Left lobe of liver (tissue), 2 donors: ENCODE measurements at regions not wholly inside any gene's neighbourhood (a gene's known extent, or its start where the extent isn't known, plus 50 kb on each side); places are given as distances from the start of the nearest gene placed in this dataset.
"Not testable (repeated sequence)": the region's sequence is repeated elsewhere in the genome, so short reads cannot be mapped to it uniquely, and the experiment has no call there.

ENCODE experiments used
- ATAC-seq: fragments of 200-7000 bp; cut with Tn5 transposase; one replicate; pipeline ENCODE4 v1.9.1; 2020; ENCODE audit warnings: mild to moderate bottlenecking, moderate library complexity
- DNase-seq: peaks from one replicate; pipeline ENCODE4 v3.0.0-alpha.2; 2020; ENCODE audit warnings: low spot score
- donor health status: DM: no; HTN: no; CAD: no; lungs with moderate emphysema.
- donor health status: DM: no; HTN: yes; CAD: no.

DNA sequence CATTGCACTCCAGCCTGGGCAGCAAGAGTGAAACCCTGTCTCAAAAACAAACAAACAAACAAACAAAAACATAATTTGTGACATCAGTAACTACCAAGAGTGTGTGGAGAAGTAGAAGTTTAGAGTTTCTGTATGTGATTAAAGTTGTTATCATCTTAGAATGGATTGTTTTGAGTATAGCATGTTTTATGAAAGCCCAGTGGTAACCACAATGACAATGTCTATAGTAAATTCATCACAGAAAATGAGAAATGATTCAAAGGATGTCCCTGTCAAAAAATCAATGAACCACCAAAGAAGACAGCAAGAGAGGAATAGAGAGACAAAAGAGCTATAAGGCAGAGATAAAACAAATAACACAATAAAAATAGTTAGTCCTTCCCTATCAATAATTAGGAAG is 1299.2 kb downstream of the CNTNAP5 start:
- no peak for ATAC-seq
- DNase-seq = no peak

DNA sequence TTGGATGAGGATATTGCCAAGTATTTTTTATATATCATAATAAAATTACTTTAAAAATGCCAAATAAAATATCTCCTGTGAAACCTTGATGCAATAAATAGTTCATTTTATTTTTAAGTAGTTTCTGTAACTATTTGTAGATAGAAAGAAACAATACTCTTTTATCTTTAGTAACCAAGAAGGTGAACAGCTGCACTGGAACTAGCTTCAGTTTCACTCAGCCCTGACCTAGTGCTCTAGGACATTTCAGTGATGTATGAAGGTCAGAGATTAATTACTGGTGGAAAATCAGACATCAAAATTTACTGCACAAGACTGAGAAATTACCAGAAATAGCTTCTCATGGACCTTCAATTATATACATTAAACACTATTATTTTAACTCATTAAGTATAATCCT is 1305.0 kb downstream of the CNTNAP5 start:
- ATAC-seq = no peak

DNA sequence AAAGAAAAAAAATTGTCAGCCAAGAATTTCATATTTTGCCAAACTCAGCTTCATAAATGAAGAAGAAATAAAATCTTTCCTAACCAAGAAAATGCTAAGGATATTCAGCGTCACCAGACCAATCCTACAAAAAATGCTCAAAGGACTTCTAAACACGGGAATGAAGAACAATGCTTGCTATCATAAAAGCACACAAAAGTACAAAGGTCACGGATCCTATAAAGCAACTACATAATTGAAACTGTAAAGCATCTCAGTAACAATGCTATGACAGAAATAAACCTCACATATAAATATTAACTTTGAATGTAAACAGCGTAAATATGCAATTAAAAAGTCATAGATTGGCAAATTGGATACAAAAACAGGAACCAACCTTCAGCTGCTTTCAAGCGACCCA is 1314.6 kb upstream of the GYPC start:
- ATAC-seq (no peak), DNase-seq (no peak)

More for the DNA sequence above, 1305.0 kb downstream of the CNTNAP5 start:
- no peak for DNase-seq

DNA sequence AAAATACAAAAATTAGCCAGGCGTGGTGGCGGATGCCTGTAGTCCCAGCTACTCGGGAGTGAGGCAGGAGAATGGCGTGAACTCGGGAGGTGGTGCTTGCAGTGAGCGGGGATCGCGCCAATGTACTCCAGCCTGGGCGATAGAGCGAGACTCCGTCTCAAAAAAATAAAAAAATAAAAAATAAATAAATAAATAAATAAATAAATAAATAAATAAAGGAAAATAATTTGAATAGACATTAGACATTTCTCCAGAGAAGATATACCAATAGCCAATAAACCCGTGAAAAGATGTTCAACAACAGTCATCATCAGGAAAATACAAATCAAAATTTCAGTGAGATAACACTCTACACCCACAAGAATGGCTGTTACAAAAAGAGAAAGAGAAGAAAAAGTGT is 1302.4 kb upstream of the GYPC start:
- not testable (repeated sequence) for DNase-seq, ATAC-seq

DNA sequence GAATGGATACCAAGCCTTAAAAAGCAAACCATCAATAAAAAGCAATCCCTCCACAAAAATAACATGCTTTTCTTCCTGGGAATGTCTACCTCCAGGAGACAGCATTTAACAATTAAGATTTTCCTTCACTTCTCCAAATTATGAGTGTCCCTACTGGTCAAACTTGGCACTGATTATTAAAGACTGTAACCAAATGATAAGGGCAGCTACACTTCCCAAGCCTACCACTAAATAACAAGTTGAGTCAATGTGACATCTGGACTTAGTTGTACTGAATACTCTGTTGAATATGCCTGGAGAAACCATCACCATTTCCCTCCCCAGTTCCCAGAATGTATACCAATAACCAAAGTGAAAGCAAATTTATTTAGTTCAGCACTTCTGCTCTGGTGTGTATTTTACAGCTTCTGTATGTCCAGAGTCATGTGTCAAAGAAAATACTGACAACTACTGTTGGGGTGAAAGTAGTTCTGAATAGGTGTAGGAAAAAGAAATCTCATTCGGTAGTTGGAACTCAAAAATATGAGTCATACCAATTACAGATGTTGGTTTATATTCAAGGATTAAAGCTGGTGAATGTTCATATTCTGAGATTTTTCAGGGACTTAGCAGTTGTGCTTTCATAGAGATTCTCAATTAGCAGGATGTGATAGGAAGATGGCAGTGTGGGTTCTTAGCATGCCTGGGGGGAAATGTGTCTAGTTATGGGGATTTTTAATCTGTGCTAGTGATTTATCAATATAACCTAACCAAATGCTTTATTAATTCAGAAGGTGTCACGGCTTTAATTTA is 1291.6 kb upstream of the GYPC start:
- ATAC-seq (no peak), DNase-seq (no peak)

DNA sequence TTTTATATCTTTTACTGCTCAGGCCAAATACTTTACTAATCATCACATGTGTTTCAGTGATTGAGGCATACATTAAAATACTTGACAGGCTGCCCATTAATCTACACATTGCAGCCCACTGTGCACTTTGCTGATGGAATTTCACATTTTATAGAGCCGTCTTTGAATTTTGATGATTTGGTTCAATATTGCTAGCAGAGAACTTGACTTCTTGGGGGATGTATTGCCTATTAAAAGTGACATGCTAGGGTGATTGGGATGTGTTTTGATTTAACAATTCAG is 1291.0 kb upstream of the GYPC start:
- DNase-seq = no peak
- ATAC-seq = no peak

DNA sequence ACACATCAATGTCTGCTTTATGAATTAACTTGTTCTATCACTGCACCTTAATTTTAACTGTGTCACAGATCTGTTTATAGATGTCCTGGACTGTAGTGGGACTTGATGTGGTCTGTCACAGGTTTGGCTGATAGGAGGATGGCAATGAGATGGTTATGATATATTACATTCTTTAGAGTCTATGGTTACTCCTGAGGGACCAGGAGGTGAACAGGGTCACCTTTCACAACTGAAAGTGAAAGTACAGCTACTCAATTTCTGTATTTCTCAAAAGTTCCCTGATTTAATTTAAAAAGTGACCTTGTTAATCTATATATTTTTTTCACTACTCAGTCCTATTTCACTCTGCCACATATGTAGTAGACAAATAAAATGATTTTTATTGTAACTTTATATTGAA is 1284.1 kb upstream of the GYPC start:
- ATAC-seq = no peak
- DNase-seq = no peak

DNA sequence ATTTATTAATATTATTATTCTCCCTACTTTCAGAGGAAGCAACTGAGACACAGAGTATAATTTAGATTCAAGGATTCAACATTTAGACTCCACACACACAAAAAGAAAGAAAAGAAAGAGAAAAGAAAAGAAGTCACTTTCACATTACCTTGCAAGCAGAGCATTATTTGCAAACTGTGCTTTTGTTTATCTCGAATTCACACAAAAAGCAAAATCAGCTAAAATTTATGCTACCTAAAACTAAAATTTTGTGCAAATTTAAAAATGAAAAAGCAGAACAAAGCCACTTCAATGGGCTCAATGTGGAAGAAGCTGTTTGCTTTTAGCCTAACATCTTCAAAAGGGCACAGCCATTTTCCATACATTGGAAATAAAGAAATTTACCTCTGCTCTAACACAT is 1282.7 kb upstream of the GYPC start:
- ATAC-seq (no peak), DNase-seq (no peak)

DNA sequence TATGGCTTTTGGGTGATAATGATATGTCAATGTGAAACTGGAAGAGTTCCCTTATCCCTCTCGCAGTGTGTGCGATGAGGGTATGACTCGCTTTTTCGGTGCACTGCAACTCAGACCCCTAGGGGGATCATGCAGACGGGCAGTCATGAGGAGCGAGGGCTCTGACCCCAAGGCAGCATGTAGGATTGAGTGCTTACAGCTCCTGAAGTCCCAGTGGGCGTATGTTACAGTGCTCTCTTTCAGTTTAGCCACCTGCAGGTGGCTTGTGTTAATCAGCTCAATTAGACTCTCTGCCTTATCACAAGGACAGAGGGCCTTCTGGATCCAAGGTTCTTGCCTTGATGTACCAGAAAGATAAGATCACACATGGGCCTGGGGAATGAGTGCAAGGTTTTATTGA is 1269.9 kb upstream of the GYPC start:
- ATAC-seq (no peak), DNase-seq (no peak)

DNA sequence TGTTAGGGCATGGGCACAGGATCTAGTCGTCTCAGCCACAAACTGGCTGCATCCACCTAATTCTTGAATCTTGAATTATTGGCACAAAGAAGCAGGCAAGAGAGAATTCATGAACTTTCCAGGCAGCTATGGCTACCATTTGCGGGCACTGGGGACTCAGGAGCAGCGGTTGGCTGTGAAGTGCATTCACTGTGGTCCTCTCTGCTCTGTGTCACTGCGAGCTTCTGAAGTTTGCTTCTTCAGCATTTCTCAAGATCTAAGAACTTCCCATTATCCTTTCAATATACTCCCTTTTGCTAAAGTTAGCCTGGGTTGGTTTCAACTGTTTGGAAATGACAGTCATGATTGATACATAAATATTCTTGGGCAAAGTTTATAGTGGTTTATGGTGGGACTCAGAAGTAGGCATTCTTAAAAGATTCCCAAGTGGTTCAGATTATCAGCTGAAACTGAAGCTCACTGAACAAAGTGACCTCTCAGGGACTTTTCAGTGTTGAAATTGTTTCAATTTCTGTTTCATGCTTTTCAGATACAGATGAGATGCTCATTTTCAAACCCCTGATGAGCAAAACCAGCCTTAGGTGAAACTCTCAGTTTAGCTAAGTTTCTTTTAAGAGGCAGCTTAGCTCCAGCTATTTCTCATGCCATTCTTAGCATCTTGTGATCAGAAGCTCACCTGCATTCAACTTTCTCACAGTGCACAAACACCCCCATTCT is 1258.3 kb upstream of the GYPC start:
- ATAC-seq (no peak), DNase-seq (no peak)

DNA sequence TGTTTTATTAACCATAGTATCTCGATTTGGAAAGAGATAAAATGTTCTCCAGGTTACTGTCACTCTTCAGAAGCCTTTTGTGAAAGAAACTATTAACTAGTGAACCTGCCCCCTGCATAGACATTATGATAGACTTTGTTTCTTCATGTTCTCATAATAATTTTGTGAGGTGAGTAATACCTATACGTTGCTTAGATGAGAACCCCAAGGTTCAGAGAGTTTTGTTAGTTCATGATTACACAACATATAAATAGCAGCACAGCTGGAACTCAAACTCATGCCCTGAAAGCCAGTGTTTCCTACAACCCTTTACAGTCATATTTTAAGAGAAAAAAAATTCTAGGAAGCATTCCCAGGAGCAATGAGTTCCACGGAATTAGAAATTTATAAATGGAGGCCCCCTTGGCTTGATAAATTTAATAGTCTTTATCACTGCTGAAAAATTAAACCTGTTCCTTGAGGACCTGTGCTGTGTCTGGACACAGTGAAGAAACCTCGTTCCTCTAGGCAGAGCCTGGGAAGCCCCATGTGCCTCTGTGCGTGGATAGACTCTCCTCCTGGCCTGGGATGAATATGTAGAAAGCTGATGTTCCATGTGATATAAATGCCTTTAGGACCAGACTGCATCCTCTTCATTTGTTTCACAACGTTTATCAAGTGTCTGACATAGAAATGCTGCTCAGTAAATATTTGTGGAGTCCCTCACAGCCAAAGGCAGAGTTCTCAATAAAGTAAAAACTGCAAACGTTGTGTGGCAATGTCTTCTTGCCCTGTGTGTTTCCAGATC is 1257.0 kb upstream of the GYPC start:
- no peak for DNase-seq
- no peak for ATAC-seq

DNA sequence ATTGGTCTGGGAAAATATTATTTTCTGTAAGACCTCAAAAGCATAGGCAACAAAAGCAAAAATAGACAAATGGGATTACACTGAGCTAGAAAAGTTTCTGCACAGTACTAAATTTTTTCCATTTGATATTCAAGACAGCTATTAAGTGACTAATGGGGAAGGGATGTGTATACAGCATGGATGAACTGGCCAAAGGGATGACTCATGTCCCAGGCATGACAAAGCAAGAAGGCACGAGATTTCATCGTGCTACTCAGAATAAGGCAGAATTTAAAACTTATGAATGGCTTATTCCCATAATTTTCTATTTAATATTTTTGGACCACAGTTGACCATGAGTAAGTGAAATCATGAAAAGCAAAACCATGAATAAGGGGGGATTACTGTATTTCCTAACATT is 1250.1 kb upstream of the GYPC start:
- ATAC-seq = no peak
- no peak for DNase-seq

DNA sequence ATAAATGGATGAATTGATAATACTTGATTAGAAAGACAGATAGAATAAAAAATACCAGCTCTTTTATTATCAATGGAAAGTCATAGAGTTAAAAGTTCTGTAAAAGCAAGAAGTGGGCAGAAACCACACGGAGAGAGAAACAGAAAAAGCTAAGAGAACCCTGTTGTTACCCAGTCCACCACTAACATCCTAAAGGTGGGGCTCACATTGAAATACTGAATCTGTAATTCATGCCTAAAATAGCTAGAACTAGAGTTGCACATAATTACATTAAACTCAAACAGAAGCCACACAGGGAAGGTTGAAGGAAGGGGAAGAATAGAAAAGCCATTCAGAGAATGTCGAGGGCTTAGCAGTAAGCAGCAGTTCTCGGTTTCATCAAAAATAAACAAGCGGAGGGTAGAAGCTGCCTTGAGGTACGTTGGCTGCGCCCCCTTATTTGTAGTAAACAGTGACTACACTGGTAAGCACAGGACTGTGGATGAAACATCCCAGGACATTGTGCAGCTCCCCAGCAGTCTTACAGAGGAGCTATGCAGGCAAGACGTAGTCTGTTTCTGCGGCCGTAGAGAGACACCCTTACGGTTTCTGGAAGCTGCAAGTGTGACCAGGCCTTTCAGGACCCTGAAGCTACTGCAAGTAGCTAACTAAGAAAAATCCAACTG is 1247.0 kb upstream of the GYPC start:
- no peak for DNase-seq
- ATAC-seq = no peak

DNA sequence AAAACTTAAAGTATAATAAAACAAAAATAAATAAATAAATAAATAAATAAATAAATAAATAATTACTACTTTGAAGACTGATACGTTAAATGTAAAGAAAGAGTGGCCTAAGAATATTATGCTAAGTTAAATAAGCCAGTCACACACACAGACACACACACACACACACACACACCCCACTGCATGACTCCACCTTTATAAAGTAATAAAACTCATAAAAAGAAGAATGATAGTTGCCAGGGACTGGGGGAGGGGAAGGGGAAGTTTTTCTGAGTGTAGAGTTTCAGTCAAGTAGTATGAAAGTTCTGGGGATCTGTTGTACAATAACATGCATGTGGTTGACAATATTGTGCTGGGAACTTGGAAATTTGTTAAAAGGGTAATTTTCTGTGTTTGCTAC is 1237.5 kb upstream of the GYPC start:
- DNase-seq (no peak), ATAC-seq (no peak)

DNA sequence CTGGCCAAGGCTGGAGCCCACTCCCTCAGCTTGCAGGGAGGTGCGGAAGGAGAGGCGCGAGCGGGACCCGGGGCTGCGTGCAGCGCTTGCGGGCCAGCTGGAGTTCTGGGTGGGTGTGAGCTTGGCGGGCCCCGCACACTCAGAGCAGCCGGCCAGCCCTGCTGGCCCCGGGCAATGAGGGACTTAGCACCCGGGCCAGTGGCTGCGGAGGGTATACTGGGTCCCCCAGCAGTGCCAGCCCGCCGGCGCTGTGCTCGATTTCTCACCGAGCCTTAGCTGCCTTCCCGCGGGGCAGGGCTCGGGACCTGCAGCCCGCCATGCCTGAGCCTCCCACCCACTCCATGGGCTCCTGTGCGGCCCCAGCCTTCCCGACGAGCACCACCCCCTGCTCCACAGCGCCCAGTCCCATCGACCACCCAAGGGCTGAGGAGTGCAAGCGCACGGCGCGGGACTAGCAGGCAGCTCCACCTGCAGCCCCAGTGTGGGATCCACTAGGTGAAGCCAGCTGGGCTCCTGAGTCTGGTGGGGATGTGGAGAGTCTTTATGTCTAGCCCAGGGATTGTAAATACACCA is 1233.7 kb upstream of the GYPC start:
- ATAC-seq, DNase-seq: not testable (repeated sequence)

DNA sequence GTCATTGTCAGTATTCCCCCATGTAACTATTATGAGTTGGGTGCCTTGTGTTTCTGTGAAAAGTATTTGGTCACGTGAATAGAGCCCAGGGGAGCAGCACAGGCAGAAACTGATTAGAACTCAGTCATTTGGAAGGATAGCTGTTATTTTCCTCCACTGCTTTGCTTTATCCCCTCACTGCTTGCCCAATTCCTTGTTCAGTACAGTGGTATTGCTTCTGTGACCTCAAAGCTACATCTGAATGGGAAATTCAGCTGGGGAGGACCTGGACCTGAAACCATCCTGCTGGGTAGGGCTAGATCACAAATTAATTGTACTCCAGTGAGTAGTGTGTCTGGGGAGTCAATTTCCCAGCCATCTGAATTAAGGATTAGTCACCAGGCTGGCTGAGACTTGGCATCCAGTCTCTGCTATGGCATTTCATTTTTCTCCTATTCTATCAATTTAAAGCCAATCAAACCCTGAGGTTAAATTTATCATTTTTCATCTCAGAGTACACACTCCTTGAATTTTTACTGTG is 1231.6 kb upstream of the GYPC start:
- ATAC-seq (no peak), DNase-seq (no peak)

DNA sequence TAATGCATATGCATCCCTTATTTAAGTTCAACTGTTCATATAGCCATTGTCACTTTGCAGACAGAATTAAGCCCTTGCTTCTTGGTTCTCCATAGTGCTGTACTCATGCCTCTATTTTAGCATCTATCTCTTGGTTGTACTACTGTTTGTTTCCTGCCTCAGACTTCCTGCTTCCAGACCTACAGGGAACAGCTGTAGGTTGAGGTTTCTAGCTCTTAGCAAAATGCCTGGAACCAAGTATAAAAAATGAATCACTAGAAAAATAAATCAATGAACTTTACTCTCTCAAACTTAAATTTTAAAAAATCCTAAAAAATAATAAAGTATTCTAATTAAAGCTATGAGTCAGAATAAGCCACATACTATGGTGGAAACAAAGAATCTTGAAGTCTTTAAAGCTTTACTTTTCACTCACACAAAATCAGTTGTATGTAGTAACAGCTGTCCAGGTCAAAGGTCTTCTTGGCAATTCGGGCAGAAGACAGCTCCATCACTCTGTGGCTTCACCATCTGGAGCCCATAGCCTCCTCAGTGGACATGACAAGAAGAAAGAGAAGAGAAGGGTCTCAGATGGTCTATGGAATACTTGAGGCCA is 1228.1 kb upstream of the GYPC start:
- DNase-seq (no peak), ATAC-seq (no peak)

DNA sequence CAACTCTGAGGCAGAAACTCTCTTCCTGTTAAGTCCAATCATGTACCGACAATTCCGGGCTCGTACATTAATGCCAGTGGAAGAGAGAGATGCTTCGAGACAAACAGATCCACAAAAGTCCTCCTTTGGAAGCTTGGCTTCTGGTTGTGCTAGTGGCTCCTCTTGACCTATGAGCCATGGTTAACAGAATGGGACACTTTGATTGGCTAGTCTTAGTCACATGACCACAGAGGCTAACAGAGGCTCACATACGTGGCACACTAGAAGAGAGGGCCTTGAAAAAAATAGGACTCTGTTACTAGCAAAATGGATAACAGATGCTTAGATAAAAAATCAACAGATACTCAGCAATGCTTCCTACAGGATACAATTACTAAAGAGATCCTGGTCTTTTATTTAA is 1211.9 kb upstream of the GYPC start:
- ATAC-seq = no peak
- no peak for DNase-seq

DNA sequence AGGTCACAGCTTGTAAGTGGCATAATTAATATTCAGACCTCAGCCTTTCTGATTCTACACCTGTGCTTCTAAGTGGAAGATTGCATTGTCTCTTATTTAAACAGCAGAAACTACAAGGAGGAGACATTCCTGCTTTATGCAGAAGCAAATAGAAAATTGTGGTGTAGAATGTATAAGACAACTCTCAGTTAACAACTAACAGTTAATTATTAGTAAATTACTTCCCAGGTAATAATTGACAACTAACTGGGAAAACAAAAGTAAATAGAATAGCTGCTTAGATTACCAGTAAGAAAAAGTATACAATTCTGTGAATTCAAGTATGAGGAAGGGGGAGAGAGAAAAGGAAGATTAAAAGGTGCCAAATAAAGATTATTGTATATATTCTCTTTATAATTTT is 1210.5 kb upstream of the GYPC start:
- DNase-seq (no peak), ATAC-seq (no peak)

DNA sequence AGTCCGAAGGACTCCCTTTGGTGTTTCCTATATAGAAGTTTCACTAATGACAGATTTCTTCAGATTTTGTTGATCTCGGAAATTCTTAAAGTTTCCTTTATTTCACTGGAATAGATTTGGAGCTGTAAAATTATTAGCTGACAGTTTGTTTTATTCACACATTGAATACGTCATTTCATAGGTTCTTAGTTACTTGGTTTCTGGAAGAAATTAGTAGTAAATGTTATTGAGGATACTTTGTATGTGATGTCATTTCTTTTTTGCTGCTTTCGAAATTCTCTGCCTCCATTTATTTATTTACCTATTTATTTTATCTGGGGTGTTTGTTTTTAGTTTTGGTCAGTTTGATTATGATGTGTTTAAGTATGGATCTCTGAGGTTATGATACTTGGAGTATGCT is 1205.9 kb upstream of the GYPC start:
- DNase-seq (no peak), ATAC-seq (no peak)

DNA sequence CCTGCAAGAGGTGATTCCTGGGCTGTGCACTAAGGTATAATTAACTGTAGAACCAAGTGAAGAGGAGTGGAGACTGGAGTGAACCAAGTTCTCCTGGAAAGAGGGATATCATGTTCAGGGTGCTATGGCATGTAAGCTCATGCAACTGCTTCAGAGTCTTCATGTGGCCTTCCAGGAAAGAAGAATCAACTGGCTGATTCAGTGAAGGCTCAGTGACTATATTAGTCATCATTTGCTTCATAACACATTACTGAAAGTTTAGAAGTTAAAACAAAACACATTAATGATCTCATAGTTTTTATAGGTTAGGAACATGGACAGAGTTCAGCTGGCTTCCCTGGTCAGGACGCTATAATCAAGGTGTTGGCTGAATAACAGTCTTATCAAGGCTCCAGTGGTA is 1200.8 kb upstream of the GYPC start:
- no peak for DNase-seq
- no peak for ATAC-seq
